Activated naive CD8-positive, alpha-beta T cell treated with anti-CD3 and anti-CD28 coated beads, Interleukin-2, amount 10 ng/mL, durations not matched to agents 7 days and 5 days (primary cell): ENCODE measurements at regions not wholly inside any gene's neighbourhood (a gene's known extent, or its start where the extent isn't known, plus 50 kb on each side); places are given as distances from the start of the nearest gene placed in this dataset.

Experiments used
- ATAC-seq: fragments of 150-1000 bp; cut with Tn5 transposase; one replicate; pipeline ENCODE4 v1.10.0; 2021; ENCODE audit warnings: low read depth, moderate library complexity
- POLR2A ChIA-PET: fragments of 350-600 bp; sonication (Branson Sonifier 250); formaldehyde crosslinking; loops from one replicate; lab custom pipeline; 2021; ENCODE audit warnings: antibody characterized with exemption; lab: Charles Lee
- DNase-seq: peaks from one replicate; pipeline ENCODE4 v3.0.0; 2021
- H3K27ac Mint-ChIP-seq: one replicate; pipeline ENCODE4 v1.8.0; 2022; ENCODE audit warnings: mild to moderate bottlenecking, mixed read lengths
- H3K27me3 Mint-ChIP-seq: one replicate; pipeline ENCODE4 v1.8.0; 2022; ENCODE audit warnings: mild to moderate bottlenecking, moderate library complexity, mixed read lengths
- H3K36me3 Mint-ChIP-seq: one replicate; pipeline ENCODE4 v1.8.0; 2021; ENCODE audit warnings: mild to moderate bottlenecking, mixed read lengths
- H3K4me1 Mint-ChIP-seq: one replicate; pipeline ENCODE4 v1.8.0; 2021; ENCODE audit warnings: mixed read lengths
- H3K4me3 Mint-ChIP-seq: one replicate; pipeline ENCODE4 v1.8.0; 2022; ENCODE audit warnings: mild to moderate bottlenecking, moderate library complexity, mixed read lengths
- H3K9me3 Mint-ChIP-seq: one replicate; pipeline ENCODE4 v1.8.0; 2021; ENCODE audit warnings: mixed read lengths

- Mint-ChIP-seq H3K9me3 (peaks cover 8% of the 10 kb centered on the region), H3K27ac (peak overlapping the region; percentile 95), H3K36me3 (peaks cover 36% of the 10 kb centered on the region), H3K27me3 (no peaks in the 10 kb centered on the region), H3K4me1 (peaks cover 50% of the 10 kb centered on the region), H3K4me3 (peak overlapping the region; percentile 57)
- ATAC-seq (no peak), DNase-seq (no peak)
- POLR2A ChIA-PET: interaction anchor here (0.7 to 3.1 kb wide), 11 partner anchors 10 to 243 kb away, joined by 3 to 32 read pairs (median 4); no protein-coding TSS in a partner anchor
These were observed 753.9 kb downstream of the RNF144A start for GRCh38 chr2:7670905-7671641.

DNA sequence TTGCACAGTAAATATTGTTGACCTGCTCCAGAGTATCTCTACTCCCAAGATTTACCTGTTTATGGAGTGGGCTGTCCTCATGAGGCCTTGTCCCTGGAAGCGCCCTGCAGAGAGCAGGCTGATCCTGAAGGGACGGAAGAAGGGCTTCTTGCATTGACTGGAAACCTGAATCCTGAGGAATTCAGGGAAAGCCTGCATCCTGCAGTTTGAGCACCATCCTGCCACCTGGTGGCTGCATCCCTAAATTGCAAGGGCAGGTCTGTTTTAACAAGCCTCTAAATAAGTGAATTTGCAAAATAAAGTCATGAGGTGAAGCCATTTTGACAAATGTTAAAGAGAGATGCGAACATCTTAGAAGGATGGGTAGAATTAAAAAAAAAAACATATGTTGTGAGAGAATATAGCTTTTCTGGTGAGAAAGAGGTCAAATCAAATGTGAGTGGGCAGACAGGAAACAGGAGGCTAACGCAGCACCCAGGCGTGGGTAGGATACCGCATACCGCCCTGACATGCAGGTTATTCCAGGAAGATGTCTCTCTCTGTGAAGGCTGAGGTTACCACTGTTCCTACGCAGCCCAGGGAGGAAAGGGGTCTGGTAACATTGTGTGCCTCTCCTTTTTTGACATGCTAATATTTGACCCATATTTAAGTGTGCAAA, 754.9 kb downstream of the RNF144A start:
- ATAC-seq (peak; percentile 86), DNase-seq (peak; percentile 74)
- H3K4me3 Mint-ChIP-seq: peak overlapping the region; percentile 79
- no peaks in the 10 kb centered on the region for H3K27me3 Mint-ChIP-seq
- H3K27ac Mint-ChIP-seq: peak overlapping the region; percentile 95
- H3K9me3 Mint-ChIP-seq: peaks cover 12% of the 10 kb centered on the region
- POLR2A ChIA-PET: interaction anchor here (0.7 to 3.1 kb wide), 13 partner anchors 11 to 1013 kb away, joined by 3 to 32 read pairs (median 4); no protein-coding TSS in a partner anchor
- H3K4me1 Mint-ChIP-seq: peaks cover 50% of the 10 kb centered on the region
- peaks cover 37% of the 10 kb centered on the region for H3K36me3 Mint-ChIP-seq

GRCh38 chr2:7672685-7673071, 755.5 kb downstream of the RNF144A start:
- peaks cover 33% of the 10 kb centered on the region for H3K36me3 Mint-ChIP-seq
- no peak for DNase-seq
- peak overlapping the region; percentile 79 for H3K4me3 Mint-ChIP-seq
- peak overlapping the region; percentile 95 for H3K27ac Mint-ChIP-seq
- POLR2A ChIA-PET: interaction anchor here (0.7 to 3.1 kb wide), 8 partner anchors 49 to 1012 kb away, joined by 3 to 32 read pairs (median 4); no protein-coding TSS in a partner anchor
- peaks cover 46% of the 10 kb centered on the region for H3K4me1 Mint-ChIP-seq
- no peaks in the 10 kb centered on the region for H3K27me3 Mint-ChIP-seq
- H3K9me3 Mint-ChIP-seq: peaks cover 9% of the 10 kb centered on the region
- ATAC-seq: peak; percentile 27

GRCh38 chr2:7673101-7673500, 755.9 kb downstream of the RNF144A start:
- Mint-ChIP-seq H3K27me3 (no peaks in the 10 kb centered on the region), H3K36me3 (peaks cover 33% of the 10 kb centered on the region), H3K4me1 (peaks cover 46% of the 10 kb centered on the region), H3K4me3 (peak overlapping the region; percentile 79), H3K27ac (peak overlapping the region; percentile 95), H3K9me3 (peaks cover 9% of the 10 kb centered on the region)
- POLR2A ChIA-PET: interaction anchor here (0.8 to 3.1 kb wide), 4 partner anchors 53 to 1012 kb away, joined by 3 to 32 read pairs (median 8); no protein-coding TSS in a partner anchor
- DNase-seq: no peak
- ATAC-seq: no peak

DNA sequence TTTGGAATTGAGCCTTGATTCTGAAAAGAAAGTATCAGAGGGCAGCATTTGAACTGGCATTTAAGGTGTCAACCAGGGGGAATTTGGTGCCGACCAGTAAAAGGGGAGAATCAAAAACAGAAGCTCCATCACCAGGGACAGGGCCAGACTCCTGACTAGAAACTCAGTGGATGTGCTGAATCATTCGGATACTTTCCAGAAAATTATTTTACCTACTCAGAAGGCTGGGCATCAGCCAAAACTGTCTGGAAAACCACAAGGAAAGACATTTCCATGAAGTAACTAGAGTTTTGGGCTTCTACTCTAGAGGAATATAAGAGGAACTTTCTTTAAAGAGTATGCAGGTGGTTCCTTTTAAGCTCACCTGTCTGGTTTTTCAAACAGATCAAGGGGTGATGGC, 756.6 kb downstream of the RNF144A start:
- no peak overlapping the region for H3K27ac Mint-ChIP-seq
- POLR2A ChIA-PET: interaction anchor here (3.1 kb wide), 1 partner anchor 52 kb away, joined by 32 read pairs; no protein-coding TSS in a partner anchor
- H3K36me3 Mint-ChIP-seq: peaks cover 33% of the 10 kb centered on the region
- no peaks in the 10 kb centered on the region for H3K27me3 Mint-ChIP-seq
- H3K4me3 Mint-ChIP-seq: no peak overlapping the region
- H3K4me1 Mint-ChIP-seq: peaks cover 48% of the 10 kb centered on the region
- H3K9me3 Mint-ChIP-seq: peaks cover 9% of the 10 kb centered on the region
- ATAC-seq: no peak
- no peak for DNase-seq

GRCh38 chr2:7674606-7675005, 757.4 kb downstream of the RNF144A start:
- peaks cover 34% of the 10 kb centered on the region for H3K36me3 Mint-ChIP-seq
- H3K27me3 Mint-ChIP-seq: no peaks in the 10 kb centered on the region
- DNase-seq: no peak
- no peak overlapping the region for H3K27ac Mint-ChIP-seq
- H3K9me3 Mint-ChIP-seq: peaks cover 9% of the 10 kb centered on the region
- no peak for ATAC-seq
- H3K4me3 Mint-ChIP-seq: no peak overlapping the region
- POLR2A ChIA-PET: no interaction called here
- peaks cover 52% of the 10 kb centered on the region for H3K4me1 Mint-ChIP-seq

GRCh38 chr2:7676714-7677113, 759.5 kb downstream of the RNF144A start:
- Mint-ChIP-seq H3K27ac (no peak overlapping the region), H3K9me3 (peaks cover 9% of the 10 kb centered on the region), H3K36me3 (peaks cover 27% of the 10 kb centered on the region), H3K27me3 (no peaks in the 10 kb centered on the region), H3K4me1 (peaks cover 42% of the 10 kb centered on the region), H3K4me3 (no peak overlapping the region)
- POLR2A ChIA-PET: no interaction called here
- DNase-seq (no peak), ATAC-seq (no peak)

GRCh38 chr2:7681881-7682461, 764.8 kb downstream of the RNF144A start:
- peaks cover 10% of the 10 kb centered on the region for H3K36me3 Mint-ChIP-seq
- DNase-seq (no peak), ATAC-seq (no peak)
- H3K27ac Mint-ChIP-seq: no peak overlapping the region
- H3K4me3 Mint-ChIP-seq: no peak overlapping the region
- POLR2A ChIA-PET: no interaction called here
- H3K27me3 Mint-ChIP-seq: no peaks in the 10 kb centered on the region
- H3K9me3 Mint-ChIP-seq: peaks cover 7% of the 10 kb centered on the region
- peaks cover 17% of the 10 kb centered on the region for H3K4me1 Mint-ChIP-seq

GRCh38 chr2:7683196-7683595, 766.0 kb downstream of the RNF144A start:
- POLR2A ChIA-PET: interaction anchor here (1.2 kb wide), 1 partner anchor 115 kb away, joined by 3 read pairs; no protein-coding TSS in a partner anchor
- DNase-seq: no peak
- no peak overlapping the region for H3K4me3 Mint-ChIP-seq
- no peak overlapping the region for H3K27ac Mint-ChIP-seq
- peaks cover 22% of the 10 kb centered on the region for H3K4me1 Mint-ChIP-seq
- peaks cover 12% of the 10 kb centered on the region for H3K9me3 Mint-ChIP-seq
- H3K36me3 Mint-ChIP-seq: peaks cover 14% of the 10 kb centered on the region
- no peak for ATAC-seq
- no peaks in the 10 kb centered on the region for H3K27me3 Mint-ChIP-seq

DNA sequence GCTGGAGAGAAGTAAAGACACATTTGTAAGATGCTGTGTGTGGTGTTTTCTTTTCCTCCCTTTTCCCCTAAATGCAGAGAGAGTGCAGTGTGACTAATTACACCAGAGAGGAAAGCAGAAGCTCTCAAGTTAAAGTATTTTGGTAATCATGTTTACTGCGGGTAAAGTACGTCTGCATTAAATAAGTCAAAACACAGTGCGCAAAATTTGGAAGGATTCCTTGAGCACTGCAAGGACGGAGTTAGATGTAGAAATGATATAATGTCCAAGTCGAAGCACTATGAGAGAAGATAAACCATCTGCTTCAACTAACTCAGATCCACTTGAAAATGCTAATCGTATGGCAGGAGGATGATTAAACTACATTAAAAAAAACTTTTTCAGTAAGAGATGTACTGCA, 766.5 kb downstream of the RNF144A start:
- H3K27ac Mint-ChIP-seq: no peak overlapping the region
- H3K4me3 Mint-ChIP-seq: no peak overlapping the region
- H3K4me1 Mint-ChIP-seq: peaks cover 18% of the 10 kb centered on the region
- POLR2A ChIA-PET: interaction anchor here (1.2 kb wide), 1 partner anchor 116 kb away, joined by 3 read pairs; no protein-coding TSS in a partner anchor
- ATAC-seq: no peak
- DNase-seq: no peak
- peaks cover 14% of the 10 kb centered on the region for H3K36me3 Mint-ChIP-seq
- peaks cover 12% of the 10 kb centered on the region for H3K9me3 Mint-ChIP-seq
- H3K27me3 Mint-ChIP-seq: no peaks in the 10 kb centered on the region

GRCh38 chr2:7685342-7686015, 768.3 kb downstream of the RNF144A start:
- H3K4me1 Mint-ChIP-seq: peaks cover 5% of the 10 kb centered on the region
- no peak overlapping the region for H3K4me3 Mint-ChIP-seq
- H3K27ac Mint-ChIP-seq: no peak overlapping the region
- ATAC-seq: no peak
- H3K36me3 Mint-ChIP-seq: peaks cover 11% of the 10 kb centered on the region
- peaks cover 12% of the 10 kb centered on the region for H3K9me3 Mint-ChIP-seq
- H3K27me3 Mint-ChIP-seq: no peaks in the 10 kb centered on the region
- POLR2A ChIA-PET: no interaction called here
- no peak for DNase-seq

DNA sequence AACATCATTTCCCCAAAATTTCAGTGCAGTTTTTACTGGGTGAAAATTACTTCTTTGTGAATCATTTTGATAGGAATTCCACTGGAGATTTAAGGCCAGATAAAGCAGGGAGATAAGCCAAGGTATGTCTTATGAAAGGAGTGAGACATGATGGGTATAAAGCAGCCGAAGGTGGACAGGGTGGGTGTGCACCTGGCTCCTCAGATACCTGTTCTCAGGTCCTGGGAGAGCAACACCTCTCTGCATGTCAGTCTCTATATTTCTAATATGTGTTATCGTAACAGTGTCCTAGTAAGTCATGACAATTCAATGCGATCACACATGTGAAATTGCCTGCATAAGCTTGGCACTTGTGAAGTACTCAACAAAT, 768.8 kb downstream of the RNF144A start:
- DNase-seq (no peak), ATAC-seq (no peak)
- peaks cover 11% of the 10 kb centered on the region for H3K36me3 Mint-ChIP-seq
- POLR2A ChIA-PET: no interaction called here
- peaks cover 12% of the 10 kb centered on the region for H3K9me3 Mint-ChIP-seq
- H3K4me3 Mint-ChIP-seq: no peak overlapping the region
- H3K27ac Mint-ChIP-seq: no peak overlapping the region
- peaks cover 5% of the 10 kb centered on the region for H3K4me1 Mint-ChIP-seq
- H3K27me3 Mint-ChIP-seq: no peaks in the 10 kb centered on the region
